Iris pigment epithelial cell (primary cell): ENCODE measurements at regions not wholly inside any gene's neighbourhood (a gene's known extent, or its start where the extent isn't known, plus 50 kb on each side); places are given as distances from the start of the nearest gene placed in this dataset.

ENCODE experiments used
- DNase-seq: peaks from one replicate; pipeline ENCODE4 v3.0.0-alpha.2; 2011; ENCODE audit warnings: low read depth

GRCh38 chr12:92650228-92650822 is 52.5 kb upstream of the PLEKHG7 start:
- no peak for DNase-seq

GRCh38 chr12:92649511-92650227 is 53.1 kb upstream of the PLEKHG7 start:
- peak; percentile 91 for DNase-seq

- DNase-seq = no peak
Measured at GRCh38 chr12:92648242-92649031, 54.4 kb upstream of the PLEKHG7 start.

DNA sequence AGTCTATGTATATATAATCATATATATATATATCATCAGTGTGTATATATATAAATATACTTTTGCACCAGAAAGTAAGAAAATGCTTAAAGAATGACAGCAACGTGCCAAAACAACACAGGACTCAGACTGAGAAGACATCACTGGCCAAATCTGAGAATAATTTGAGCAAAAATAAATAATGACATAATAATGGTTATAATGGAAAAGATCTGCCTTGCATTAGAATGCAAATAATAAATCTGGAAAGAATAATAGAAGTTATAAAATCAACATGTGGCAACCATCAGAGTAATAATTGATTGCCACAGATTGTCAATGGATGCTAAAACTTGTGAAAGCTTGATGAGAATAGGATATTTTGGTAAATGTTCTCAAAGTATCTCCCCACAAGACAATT is 61.5 kb upstream of the PLEKHG7 start:
- DNase-seq = no peak

DNA sequence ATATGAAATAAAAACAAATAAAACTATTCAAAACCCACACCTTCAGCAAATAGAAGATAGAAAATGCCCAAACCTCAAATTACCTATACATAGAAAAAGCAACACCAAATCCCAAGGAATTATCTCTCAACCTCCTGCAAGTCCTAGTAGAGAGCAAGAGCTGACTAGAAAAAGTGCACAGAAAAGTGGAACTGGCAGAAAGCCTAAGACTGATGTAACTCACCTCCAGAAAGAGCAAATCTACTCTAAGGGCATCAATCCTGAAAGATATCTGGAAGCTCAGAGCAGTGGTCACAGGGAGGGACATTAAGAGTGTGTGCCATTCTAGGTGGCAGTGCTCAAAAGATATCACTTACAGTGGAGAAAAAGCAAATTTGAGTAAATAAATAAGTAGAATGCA is 62.1 kb upstream of the PLEKHG7 start:
- DNase-seq = no peak

DNA sequence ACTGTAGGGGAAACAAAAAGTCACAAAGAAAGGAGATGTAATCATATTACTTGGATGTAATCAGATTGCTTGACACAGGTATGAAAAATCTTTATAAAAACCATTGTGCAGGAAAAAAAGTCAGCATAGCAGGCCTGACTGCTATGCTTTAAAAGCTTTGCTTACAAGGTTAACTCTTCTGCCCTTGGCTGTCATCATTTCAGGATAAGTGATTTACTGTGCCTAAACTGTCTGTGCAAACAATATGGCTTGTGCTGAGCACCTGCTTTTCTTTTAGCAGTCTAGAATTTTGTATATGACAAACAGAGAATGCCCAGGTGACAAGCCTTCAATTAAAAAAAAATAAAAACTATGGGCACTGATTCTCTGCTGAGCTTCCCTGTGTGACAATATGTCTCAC is 63.8 kb upstream of the PLEKHG7 start:
- no peak for DNase-seq

DNA sequence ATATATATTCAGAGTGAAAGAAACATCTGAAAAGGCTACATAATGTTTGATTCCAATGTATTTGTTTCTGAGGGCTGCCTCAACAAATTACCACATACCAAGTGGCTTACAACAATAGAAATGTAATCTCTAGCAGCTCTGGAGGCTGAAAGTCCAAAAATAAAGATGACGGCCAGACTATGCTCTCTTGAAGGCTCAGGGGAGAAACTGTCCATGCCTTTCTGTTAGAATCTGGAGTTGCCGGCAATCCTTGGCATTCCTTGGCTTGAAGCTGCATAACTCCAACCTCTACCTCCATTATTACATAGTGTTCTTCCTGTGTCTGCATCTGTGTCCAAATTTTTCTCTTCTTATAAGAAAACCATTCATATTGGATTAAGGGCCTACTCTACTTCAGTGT is 68.1 kb upstream of the PLEKHG7 start:
- DNase-seq = no peak

DNA sequence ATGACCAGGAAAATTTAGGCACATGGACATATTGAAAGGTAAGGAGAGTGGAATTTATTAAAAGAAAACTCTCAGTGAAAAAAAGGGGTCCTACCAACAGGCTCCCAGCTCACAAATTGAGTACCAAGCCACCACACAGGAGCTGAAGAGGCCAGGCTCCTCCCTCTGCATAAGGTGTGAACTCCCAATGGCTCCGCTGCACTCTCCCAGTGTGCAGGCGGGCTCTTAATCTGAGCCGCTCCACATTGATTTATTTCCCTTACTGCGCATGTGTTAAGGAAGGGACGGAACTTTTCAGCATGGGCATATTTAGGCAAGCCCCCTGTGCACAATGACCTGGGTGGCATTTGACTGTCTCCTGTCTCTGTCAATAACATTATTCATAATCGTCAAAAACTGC is 68.6 kb upstream of the PLEKHG7 start:
- no peak for DNase-seq

DNA sequence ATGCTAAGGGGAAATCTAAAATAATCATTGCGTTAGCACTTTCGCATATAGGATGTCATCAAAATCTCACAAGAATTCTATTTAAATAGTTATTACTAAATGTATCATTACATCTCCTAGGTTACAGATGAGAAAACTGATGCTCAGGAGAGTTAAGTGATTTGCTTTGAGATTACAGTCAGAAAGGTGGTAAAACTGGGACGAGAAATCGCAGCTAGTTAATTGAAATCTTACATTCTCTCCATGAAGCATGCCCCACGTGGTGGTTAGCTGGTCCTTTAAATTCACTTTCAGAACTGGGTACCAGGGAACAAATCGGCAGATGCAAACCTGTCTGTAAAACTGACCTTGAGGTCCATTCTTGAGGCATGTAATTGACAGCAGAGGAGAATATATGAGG is 71.8 kb upstream of the PLEKHG7 start:
- no peak for DNase-seq

DNA sequence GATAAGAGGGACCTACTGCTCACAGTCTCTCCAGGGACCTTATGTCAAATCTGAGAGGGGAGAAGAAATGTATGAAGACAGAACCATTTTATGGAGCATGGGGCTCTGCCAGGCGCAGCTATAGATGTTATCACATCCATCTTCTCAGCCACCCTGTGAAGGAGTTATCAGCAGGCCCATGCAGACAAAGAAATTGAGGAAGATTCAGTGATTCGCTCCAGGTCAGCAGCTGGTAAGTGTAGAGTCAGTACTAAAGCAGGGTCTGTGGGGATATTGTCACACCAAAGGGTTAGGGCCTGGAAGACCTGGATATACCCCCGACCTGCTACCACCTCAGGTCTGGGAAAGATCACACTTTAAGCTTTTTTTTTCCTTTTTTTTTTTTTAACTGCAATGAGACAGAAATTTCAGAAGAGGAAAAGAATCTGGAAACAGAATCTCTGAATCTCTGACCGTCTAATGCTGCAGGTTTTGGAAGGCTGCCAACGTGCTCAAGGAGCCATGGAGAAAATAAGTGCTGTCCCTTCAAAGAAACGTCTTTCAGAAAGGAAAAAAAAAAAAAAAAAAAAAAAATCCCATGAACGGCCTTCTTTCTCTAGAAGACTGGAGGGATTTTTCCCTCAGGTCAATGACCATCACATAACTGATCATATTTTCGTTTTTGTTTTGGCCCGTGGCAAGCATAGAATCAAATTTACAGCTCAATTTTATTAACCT is 73.3 kb upstream of the PLEKHG7 start:
- DNase-seq = peak; percentile 72

DNA sequence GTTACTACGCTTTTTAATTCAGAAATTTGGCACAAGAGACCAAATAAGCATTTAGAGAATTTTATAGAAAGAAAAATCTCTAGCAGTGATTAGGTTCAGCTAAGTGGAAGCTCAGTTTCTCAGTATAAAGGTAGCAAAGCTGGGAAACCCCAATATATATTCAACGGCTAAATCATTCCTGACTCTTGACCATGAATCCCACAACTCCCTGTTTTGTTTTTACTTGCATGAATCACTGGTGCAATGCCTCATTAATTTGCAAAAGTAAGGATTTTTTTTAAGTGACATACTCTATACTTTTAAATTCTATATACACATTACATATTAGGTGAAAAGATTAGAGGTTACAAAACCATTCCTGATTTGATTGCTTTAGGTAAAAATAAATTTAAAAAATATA is 74.3 kb upstream of the PLEKHG7 start:
- peak; percentile 39 for DNase-seq

DNA sequence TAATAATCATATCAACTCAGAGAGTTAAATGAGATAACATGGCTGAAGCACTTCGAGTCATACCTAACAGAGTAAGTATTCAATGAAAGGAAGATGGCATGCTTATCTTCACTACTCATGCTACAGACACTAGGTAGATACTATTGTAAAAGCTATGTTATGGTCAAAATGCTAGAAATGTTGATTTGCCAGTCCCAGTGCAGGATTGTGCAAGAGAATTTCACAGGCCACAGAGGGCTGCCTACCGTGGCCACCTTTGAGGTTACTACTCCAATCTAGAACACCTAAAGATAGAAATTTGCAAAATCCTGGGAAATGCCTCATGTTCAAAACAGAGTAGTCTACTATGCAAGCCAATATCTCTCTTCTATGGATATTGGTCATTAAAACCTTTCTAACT is 75.3 kb upstream of the PLEKHG7 start:
- no peak for DNase-seq

GRCh38 chr12:92625639-92626310 is 77.0 kb upstream of the PLEKHG7 start:
- no peak for DNase-seq

- peak; percentile 88 for DNase-seq
Measured at GRCh38 chr12:92624236-92624635, 78.6 kb upstream of the PLEKHG7 start.

DNA sequence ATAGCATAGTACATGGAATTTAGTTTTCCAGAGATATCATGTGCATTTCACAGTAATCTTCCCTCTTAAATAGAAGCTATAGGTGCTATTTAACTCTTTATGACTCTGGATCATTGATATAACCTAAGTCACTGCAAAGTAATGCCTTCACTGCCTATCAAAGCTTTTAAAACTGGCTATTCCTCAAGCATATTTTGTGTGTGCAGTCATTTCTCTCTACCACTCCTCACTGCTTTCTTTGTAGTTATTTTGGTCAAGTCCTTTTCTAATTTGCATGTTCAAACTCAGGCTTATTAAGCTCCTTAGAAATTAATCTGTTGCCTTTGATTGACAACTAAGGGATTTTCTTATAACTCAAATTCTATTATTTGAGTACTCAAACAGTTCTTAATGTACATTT is 79.4 kb upstream of the PLEKHG7 start:
- peak; percentile 45 for DNase-seq

GRCh38 chr12:92621833-92622232 is 81.0 kb upstream of the PLEKHG7 start:
- DNase-seq = no peak

DNA sequence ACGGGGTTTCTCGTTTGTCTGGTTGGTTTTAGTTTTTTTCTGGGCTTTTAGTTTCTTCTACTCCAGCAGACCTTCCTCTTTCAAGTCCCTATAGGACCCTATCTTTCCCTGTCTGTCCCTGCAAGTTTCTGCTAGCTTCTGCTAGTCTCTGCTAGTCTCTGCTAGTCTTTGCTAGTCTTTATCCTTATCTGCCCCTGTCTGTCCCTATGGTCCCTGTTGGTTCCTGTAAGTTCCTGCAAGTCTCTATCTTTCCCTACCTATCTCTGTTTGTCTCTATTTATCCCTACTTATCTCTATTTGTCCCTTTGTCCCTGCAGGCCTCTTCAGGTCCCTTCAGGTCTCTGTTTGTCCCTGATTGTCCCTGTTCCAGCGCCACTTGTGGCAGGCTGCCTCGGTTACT is 81.5 kb upstream of the PLEKHG7 start:
- no peak for DNase-seq

DNA sequence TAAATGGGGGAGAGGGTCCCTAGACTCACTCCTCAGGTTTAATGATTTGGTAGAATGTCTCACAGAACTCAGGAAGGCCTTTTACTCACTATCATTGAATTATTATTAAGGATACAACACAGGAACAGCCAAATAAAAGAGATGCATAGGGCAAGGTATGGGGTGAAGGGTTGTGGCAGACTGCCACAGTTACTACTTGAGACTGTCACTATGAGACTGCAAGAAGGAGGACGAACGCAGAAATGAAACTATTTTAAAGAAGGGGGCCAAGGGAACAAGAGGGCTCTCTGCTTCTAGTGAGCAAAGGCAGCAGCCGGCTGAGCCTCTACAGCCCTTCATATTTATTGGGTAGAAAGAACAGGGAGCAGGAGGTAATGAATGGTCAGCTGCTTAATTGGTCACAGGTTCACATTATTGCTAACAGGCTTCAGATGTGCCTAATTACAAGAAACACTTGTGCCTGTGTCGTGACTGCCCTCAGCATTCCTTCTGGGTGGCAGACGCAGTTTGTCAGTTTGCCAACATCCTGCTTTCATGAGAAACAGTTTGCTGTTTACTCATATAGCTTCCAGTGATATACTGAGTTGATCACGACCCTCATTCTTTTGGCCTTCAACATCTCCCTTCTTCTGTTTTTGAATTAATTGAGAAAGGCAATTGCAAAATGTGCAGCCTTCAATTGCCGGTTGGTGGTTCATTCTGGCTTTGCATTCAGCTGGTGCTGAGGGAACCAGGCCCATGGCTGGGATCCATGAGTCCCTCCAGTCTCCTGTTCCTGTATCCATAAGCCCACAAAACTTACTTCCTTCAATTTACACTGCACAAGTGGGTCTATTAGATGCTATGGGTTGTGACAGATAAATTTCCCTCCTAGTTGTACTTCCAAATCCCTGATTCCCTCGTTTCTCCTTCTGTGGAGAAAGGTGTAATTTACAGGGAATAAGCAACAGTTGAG is 82.8 kb upstream of the PLEKHG7 start:
- DNase-seq = no peak

DNA sequence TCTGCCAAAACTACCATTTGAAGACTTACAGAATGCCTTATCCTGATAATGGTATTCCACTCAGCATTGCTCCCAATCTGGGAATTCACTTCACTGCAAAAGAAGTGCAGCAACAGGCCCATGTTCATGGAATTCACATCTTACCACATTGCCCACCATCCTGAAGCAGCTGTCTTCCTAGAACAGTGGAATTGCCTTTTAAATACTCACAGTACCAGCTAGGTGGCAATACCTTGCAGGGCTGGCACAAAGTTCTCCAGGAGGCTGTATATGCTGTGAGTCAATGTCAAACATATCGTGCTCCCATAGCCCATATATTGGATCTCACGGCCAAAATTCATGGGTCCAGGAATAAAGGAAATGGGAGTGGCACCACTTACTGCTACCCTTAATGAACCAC is 83.8 kb upstream of the PLEKHG7 start:
- no peak for DNase-seq

- DNase-seq = no peak
Measured at GRCh38 chr12:92615703-92616102, 87.1 kb upstream of the PLEKHG7 start.

DNA sequence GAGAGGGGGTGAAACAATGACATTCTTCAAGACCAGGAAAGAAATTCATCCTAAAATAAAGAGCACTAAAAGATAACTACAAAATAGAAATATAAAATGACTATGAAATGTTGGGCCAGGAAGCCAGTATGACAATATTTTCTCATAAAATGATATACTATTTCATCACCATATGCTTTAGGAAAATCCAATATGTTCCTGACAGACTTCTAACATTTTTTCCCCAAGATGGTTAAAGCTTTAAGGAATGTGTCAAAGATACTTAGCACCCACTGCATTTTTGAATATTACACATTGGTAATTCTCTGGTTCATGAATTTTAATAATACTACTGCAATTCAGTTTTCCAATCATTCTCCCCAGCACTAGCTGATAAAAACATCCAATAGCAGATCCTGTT is 87.7 kb upstream of the PLEKHG7 start:
- no peak for DNase-seq
